GM19238 (cell line): ENCODE measurements at regions not wholly inside any gene's neighbourhood (a gene's known extent, or its start where the extent isn't known, plus 50 kb on each side); places are given as distances from the start of the nearest gene placed in this dataset.
"Not testable (repeated sequence)": the region's sequence is repeated elsewhere in the genome, so short reads cannot be mapped to it uniquely, and the experiment has no call there.

Experiments used
- DNase-seq: peaks from one replicate; pipeline ENCODE4 v3.0.0; 2011; ENCODE audit warnings: low spot score; ENCODE audit not compliant: insufficient read length

DNA sequence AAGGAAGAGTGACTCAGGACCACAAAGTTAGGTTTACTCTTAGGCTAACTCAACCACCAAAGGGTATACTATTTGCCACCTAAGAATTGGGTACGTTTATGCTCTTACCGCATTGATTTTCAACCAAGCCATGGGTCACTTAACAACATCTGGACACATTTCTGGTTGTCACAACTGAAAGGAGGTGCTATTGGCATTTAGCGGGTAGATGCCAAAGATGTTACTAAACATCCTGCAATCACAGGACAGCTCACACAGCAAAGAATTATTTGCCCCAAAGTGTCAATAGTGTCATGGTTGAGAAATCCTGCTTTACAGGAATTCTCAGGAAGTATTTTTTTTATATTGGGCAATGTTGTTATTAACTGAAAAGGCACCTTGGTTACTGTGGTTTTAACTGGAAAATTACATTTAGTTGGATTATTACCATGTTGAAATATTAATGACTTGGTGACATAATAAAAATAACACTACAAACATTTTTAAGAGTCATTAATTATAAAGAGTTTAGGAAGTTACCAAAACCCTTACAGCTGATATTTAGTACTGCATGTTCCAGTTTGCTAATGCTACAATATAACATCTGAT, 185.0 kb upstream of the TMEM196 start:
- no peak for DNase-seq

GRCh38 chr7:19957664-19958063, 184.2 kb upstream of the TMEM196 start:
- no peak for DNase-seq

DNA sequence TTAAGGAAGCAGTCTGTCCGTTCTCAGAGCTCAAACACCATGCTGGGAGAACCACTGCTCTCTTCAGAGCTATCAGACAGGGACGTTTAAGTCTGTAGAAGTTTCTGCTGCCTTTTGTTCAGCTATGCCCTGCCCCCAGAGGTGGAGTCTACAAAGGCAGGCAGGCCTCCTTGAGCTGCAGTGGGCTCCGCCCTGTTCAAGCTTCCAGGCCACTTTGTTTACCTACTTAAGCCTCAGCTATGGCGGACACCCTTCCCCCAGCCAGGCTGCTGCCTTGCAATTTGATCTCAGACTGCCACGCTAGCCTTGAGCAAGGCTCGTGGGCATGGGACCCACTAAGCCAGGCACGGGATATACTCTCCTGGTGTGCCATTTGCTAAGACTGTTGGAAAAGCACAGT, 180.7 kb upstream of the TMEM196 start:
- DNase-seq = not testable (repeated sequence)

DNA sequence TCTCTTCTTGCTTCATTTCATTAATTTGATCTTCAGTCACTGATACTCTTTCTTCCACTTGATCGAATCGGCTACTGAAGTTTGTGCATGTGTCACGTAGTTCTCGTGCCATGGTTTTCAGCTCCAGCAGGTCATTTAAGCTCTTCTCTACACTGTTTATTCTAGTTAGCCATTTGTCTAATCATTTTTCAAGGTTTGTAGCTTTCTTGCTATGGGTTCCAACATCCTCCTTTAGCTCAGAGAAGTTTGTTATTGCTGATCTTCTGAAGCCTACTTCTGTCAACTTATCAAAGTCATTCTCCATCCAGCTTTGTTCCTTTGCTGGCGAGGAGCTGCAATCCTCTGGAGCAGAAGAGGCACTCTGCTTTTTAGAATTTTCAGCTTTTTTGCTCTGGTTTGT, 180.0 kb upstream of the TMEM196 start:
- not testable (repeated sequence) for DNase-seq

GRCh38 chr7:19948160-19948559, 174.7 kb upstream of the TMEM196 start:
- DNase-seq = no peak

GRCh38 chr7:19944363-19945120, 171.1 kb upstream of the TMEM196 start:
- DNase-seq = no peak

GRCh38 chr7:19939746-19940145, 166.3 kb upstream of the TMEM196 start:
- no peak for DNase-seq

DNA sequence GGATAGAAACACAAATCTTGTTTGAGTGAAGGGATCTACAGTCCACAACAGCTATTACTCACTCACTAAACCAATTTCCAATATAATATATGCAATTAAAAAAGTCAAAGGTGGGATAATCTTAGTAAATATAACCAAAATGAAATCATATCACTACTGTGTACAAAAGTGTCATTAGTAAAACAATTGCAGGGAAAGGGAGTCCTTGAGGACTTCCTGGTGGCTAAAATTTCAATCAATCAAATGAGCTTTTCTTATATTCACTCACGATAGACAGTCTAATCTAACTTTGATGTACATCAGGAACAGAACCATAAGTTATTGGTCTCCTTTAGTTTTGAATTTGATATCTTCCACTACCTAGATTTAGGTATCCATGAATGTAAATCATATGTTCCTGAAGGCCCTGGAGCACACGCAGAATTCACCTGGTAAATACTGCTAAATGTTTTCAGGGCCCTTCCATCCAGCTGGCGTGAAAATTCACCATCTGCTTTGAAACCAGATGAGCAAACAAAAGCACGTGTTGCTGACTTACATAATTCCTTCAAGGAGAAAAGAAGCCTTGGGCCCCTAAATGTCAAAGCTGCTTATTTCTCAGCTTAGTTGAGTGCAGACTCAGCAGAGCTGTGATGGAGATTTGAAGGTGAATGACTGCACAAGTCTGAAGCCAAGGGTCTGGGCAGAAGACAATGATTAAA, 159.3 kb upstream of the TMEM196 start:
- no peak for DNase-seq

DNA sequence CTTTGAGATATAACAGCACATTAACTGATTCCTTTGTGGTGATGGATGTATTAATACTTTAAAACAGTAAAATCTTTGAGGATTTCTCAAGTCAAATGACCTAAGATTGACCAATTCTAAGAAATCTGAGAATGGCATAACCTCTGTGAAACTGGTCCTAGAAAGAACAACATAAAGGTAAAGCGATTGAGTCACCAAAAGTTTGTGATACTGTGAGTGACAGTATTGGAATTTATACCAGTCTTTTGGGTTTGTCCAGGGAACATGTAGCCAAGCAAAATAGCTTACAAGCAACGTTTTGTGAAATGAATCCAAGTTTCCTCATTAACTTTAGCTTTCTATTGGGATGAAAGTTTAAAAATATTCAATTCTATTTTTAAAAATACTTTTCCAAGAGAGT, 157.4 kb upstream of the TMEM196 start:
- DNase-seq = no peak

DNA sequence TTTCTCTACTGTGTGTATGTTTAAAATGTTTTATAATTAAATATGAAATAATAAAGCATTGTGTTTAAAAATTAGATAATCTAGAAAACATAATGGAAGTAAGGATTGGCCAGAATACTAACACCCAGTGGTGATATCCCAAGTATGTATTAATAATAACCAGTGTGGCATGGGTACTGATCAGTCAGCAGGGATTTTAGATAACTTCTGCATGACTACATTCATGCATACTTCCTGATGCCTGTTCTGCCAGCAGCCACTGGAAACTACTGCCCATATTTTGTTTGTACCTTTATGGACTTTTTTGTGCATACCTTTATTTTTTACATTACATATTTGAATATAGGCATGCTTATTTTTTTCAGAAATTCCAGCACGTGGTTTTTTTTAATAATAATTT, 156.6 kb upstream of the TMEM196 start:
- DNase-seq = no peak

DNA sequence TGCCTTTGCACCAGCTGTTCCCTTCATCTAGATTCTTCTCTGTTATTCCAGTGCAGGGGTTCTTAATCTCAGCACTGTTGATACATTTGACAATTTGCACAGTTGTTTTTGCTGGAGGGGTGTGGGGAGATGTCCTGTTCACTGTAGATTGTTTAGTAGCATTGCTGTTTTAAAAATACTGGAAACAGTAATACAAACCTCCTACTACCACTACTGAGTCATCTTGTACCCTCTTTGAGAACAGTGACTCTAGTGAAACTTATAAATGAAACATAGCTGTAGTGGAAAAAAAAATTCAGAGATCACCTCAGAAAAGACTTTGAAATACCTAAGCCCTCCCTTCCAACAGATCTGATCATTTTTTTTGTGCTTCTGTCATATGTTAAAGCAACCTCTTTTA, 154.8 kb upstream of the TMEM196 start:
- peak; percentile 4 for DNase-seq

DNA sequence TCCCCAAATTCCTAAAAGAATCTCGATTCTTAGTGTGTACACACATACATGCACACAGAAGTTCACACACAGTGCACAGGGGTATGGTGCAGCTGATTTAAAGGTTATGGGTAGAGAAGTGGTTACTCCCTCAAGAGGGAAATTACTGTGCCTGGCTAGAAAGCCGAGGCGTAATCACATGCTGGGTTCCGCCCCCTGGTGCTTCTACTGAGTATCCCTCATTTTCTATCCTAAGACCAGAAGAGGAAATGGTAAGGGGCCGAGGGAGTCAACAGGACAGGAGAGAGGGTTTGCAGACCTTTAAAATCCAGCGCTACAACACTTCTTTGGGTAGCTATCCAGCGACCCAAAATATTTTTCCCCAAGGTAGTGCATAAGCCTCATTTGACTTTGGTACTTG, 147.3 kb upstream of the TMEM196 start:
- no peak for DNase-seq

DNA sequence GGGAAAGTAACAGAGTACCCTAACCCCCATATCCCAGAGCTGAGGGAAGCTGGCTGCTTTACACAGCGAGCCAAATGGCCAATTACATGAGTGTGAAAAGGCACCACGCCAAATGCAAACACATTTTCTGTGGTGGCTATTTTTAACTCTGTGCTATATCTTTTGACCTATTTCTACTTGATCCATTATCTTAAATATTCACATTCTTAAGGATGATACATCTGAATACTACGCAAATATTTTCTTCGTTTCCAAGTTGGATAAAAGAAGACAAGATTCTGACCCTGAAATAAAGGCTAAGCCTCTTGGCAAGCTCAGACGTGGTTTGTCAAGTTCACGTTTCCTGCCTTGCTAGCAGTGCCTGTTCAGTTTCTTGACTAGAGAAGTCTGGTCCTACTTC, 146.7 kb upstream of the TMEM196 start:
- DNase-seq = no peak

- no peak for DNase-seq
Observed at GRCh38 chr7:19919261-19920095, 146.1 kb upstream of the TMEM196 start.

- DNase-seq = no peak
Observed at GRCh38 chr7:19916046-19916445, 142.6 kb upstream of the TMEM196 start.

- no peak for DNase-seq
Observed at GRCh38 chr7:19915596-19915995, 142.2 kb upstream of the TMEM196 start.

- no peak for DNase-seq
Observed at GRCh38 chr7:19914866-19915265, 141.4 kb upstream of the TMEM196 start.

GRCh38 chr7:19900118-19900517, 126.7 kb upstream of the TMEM196 start:
- DNase-seq = no peak

- DNase-seq = no peak
Observed at GRCh38 chr7:19899529-19899928, 126.1 kb upstream of the TMEM196 start.

- not testable (repeated sequence) for DNase-seq
Observed at GRCh38 chr7:19882893-19883292, 109.5 kb upstream of the TMEM196 start.

- DNase-seq = no peak
Observed at GRCh38 chr7:19872094-19872493, 98.7 kb upstream of the TMEM196 start.

DNA sequence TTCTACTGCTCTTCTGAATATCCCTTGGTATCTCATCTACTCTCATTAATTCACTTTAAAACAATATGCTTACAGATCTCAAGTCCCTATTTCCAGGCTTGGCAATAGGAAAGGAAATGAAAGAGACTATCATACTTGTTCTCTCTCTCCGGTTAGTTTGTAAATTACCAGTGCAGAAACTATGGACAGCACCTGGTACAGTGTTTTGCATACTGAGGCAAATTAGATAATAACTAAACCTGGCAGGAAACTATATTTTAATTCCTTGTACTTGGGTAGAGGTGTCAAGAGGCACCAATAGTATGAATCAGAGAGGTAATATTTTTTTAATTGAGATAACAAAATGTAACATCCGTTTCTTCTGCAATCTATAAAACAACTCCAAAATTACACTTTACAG, 97.7 kb upstream of the TMEM196 start:
- DNase-seq = no peak
